ENCODE measurements at regions not wholly inside any gene's neighbourhood (a gene's known extent, or its start where the extent isn't known, plus 50 kb on each side); places are given as distances from the start of the nearest gene placed in this dataset.

- TF ChIP-seq CEBPB (IDR thresholded peaks at IDR 0.05; ENCODE audit: borderline replicate concordance, low read depth, low read length): no peak
- no peak for TF ChIP-seq EZH2 (conservative IDR thresholded peaks at IDR 0.05; ENCODE audit: low read depth, low read length)
- TF ChIP-seq, protein P1, sequence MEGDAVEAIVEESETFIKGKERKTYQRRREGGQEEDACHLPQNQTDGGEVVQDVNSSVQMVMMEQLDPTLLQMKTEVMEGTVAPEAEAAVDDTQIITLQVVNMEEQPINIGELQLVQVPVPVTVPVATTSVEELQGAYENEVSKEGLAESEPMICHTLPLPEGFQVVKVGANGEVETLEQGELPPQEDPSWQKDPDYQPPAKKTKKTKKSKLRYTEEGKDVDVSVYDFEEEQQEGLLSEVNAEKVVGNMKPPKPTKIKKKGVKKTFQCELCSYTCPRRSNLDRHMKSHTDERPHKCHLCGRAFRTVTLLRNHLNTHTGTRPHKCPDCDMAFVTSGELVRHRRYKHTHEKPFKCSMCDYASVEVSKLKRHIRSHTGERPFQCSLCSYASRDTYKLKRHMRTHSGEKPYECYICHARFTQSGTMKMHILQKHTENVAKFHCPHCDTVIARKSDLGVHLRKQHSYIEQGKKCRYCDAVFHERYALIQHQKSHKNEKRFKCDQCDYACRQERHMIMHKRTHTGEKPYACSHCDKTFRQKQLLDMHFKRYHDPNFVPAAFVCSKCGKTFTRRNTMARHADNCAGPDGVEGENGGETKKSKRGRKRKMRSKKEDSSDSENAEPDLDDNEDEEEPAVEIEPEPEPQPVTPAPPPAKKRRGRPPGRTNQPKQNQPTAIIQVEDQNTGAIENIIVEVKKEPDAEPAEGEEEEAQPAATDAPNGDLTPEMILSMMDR (CRISPR knock-in tag; IDR thresholded peaks at IDR 0.05): no peak
- no peak for TF ChIP-seq ZNF274 (CRISPR knock-in tag; IDR thresholded peaks at IDR 0.05)
- no peak for TF ChIP-seq HIVEP1 (CRISPR knock-in tag; IDR thresholded peaks at IDR 0.05)
- TF ChIP-seq U2AF2 (IDR thresholded peaks at IDR 0.05; ENCODE audit: low read depth, low read length): no peak
- no peak for TF ChIP-seq CCAR2 (optimal IDR thresholded peaks at IDR 0.05; ENCODE audit: low read depth, low read length)
- TF ChIP-seq ETV6 (CRISPR knock-in tag; conservative IDR thresholded peaks at IDR 0.05): no peak
These were observed 154.7 kb upstream of the GOLIM4 start for GRCh38 chr3:168250415-168250861.
